GM20000 (cell line): ENCODE measurements at regions not wholly inside any gene's neighbourhood (a gene's known extent, or its start where the extent isn't known, plus 50 kb on each side); places are given as distances from the start of the nearest gene placed in this dataset.

Experiments
- DNase-seq: peaks from one replicate; pipeline ENCODE4 v3.0.0; 2012; ENCODE audit warnings: low spot score
- TF ChIP-seq, protein P1 (sequence below): IDR thresholded peaks from 2 replicates; pipeline ENCODE4 v1.5.1; 2012; ENCODE audit warnings: mild to moderate bottlenecking, control low read depth; ENCODE audit errors: extremely low read depth, missing control alignments

DNA sequence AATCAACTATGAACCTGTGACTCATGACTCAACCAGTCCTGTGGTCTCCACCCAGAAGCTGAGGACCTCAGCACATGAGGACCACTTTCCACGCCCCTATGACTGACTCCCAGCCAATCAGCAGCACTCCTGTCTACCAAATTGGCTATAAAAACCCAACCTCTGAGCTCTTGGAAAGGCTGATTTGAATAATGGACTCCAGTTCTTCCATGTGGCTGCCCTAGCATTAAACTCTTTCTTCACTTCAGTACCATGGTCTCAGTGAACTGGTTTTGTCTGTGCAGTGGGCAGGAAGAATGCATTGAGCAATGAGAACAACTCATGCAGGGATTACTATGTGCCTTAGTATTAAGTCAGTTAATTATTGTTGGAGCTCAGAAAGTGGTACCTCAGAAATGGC lies 78.3 kb downstream of the CMPK2 start:
- DNase-seq: no peak
- TF ChIP-seq, protein P1, sequence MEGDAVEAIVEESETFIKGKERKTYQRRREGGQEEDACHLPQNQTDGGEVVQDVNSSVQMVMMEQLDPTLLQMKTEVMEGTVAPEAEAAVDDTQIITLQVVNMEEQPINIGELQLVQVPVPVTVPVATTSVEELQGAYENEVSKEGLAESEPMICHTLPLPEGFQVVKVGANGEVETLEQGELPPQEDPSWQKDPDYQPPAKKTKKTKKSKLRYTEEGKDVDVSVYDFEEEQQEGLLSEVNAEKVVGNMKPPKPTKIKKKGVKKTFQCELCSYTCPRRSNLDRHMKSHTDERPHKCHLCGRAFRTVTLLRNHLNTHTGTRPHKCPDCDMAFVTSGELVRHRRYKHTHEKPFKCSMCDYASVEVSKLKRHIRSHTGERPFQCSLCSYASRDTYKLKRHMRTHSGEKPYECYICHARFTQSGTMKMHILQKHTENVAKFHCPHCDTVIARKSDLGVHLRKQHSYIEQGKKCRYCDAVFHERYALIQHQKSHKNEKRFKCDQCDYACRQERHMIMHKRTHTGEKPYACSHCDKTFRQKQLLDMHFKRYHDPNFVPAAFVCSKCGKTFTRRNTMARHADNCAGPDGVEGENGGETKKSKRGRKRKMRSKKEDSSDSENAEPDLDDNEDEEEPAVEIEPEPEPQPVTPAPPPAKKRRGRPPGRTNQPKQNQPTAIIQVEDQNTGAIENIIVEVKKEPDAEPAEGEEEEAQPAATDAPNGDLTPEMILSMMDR: no peak

- TF ChIP-seq, protein P1: no peak
- no peak for DNase-seq
Measured at GRCh38 chr2:6788614-6789013, 77.1 kb downstream of the CMPK2 start.

DNA sequence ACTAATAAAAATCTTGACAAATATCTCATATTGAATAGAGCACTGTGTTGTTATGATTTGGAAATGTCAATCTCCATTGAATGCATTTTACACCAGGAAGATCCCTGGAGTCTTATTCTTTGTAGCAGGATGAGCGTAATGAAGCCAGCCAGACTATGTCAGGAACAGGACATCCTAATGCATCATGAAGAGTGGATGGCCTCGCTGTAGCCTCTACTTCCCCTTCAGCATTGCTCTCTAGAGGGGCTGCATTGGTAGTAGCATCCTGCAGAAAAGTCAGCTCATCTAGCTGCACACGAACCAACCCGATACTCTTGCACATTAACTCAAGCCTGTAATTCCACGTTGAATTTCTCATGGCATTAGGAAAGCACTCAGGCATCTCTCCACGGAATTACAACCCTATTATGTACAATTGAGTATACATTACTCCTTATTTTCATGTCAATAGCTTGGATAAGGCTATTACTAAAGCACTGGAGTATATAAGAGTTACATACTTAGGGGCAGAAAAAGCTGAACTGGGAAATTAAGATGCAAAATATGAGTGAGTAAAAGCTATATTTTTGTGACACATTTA lies 76.1 kb downstream of the CMPK2 start:
- TF ChIP-seq, protein P1: no peak
- DNase-seq: no peak

GRCh38 chr2:6791682-6792081 lies 74.0 kb downstream of the CMPK2 start:
- TF ChIP-seq, protein P1: no peak
- no peak for DNase-seq

- TF ChIP-seq, protein P1: no peak
- DNase-seq: no peak
Measured at GRCh38 chr2:6792883-6793282, 72.8 kb downstream of the CMPK2 start.

- TF ChIP-seq, protein P1: no peak
- DNase-seq: no peak
Measured at GRCh38 chr2:6793371-6793770, 72.3 kb downstream of the CMPK2 start.

GRCh38 chr2:6793913-6794312 lies 71.8 kb downstream of the CMPK2 start:
- TF ChIP-seq, protein P1: no peak
- no peak for DNase-seq
